B cell (primary cell): ENCODE measurements at regions not wholly inside any gene's neighbourhood (a gene's known extent, or its start where the extent isn't known, plus 50 kb on each side); places are given as distances from the start of the nearest gene placed in this dataset.

ENCODE experiments used
- CTCF ChIP-seq: fragments of 200-600 bp; IDR thresholded peaks from one replicate; pipeline ENCODE4 v1.8.0; 2022; ENCODE audit warnings: antibody characterized with exemption, mild to moderate bottlenecking
- EZH2 ChIP-seq: IDR thresholded peaks from 2 replicates; pipeline ENCODE4 v1.6.1; 2012; ENCODE audit warnings: borderline replicate concordance, low read depth, mild to moderate bottlenecking, moderate library complexity, low read length; ENCODE audit not compliant: insufficient read depth, poor library complexity, severe bottlenecking

GRCh38 chr1:207241164-207241934 lies 80.1 kb upstream of the CD55 start:
- TF ChIP-seq CTCF (no peak), EZH2 (no peak)
